Endodermal cell (in vitro differentiated cells): ENCODE measurements at regions not wholly inside any gene's neighbourhood (a gene's known extent, or its start where the extent isn't known, plus 50 kb on each side); places are given as distances from the start of the nearest gene placed in this dataset.

Source experiments
- DNase-seq: peaks from one replicate; pipeline ENCODE4 v3.0.0-alpha.2; 2017
- H3K27ac ChIP-seq: 2 replicates; pipeline ENCODE4 v1.5.1; 2013; ENCODE audit warnings: mild to moderate bottlenecking, low read depth, low read length, moderate library complexity
- H3K27me3 ChIP-seq: 2 replicates; pipeline ENCODE4 v1.6.1; 2013; ENCODE audit warnings: mild to moderate bottlenecking, low read length, moderate library complexity; ENCODE audit not compliant: insufficient read depth, control insufficient read depth, poor library complexity, severe bottlenecking
- H3K36me3 ChIP-seq: 2 replicates; pipeline ENCODE4 v1.7.0; 2013; ENCODE audit warnings: mild to moderate bottlenecking, low read length, moderate library complexity; ENCODE audit not compliant: control insufficient read depth, insufficient read depth
- H3K4me1 ChIP-seq: one replicate; pipeline ENCODE4 v1.7.0; 2013; ENCODE audit warnings: low read length; ENCODE audit not compliant: control insufficient read depth, insufficient read depth
- H3K4me3 ChIP-seq: 2 replicates; pipeline ENCODE4 v1.5.1; 2013; ENCODE audit warnings: mild to moderate bottlenecking, low read length, moderate library complexity
- H3K9ac ChIP-seq: 2 replicates; pipeline ENCODE4 v1.6.1; 2013; ENCODE audit warnings: mild to moderate bottlenecking, low read length, moderate library complexity; ENCODE audit not compliant: poor library complexity, severe bottlenecking; ENCODE audit errors: extremely low read depth
- H3K9me3 ChIP-seq: 2 replicates; pipeline ENCODE4 v1.6.1; 2013; ENCODE audit warnings: mild to moderate bottlenecking, low read length, moderate library complexity; ENCODE audit not compliant: control insufficient read depth
- H3K27ac Mint-ChIP-seq: 2 replicates; pipeline ENCODE4 v1.8.0; 2020; ENCODE audit warnings: mixed read lengths
- H3K27me3 Mint-ChIP-seq: 2 replicates; pipeline ENCODE4 v1.8.0; 2021; ENCODE audit warnings: mild to moderate bottlenecking, mixed read lengths; ENCODE audit not compliant: insufficient read depth
- H3K36me3 Mint-ChIP-seq: 2 replicates; pipeline ENCODE4 v1.8.0; 2020; ENCODE audit warnings: low read depth, mixed read lengths
- H3K4me1 Mint-ChIP-seq: 2 replicates; pipeline ENCODE4 v1.8.0; 2020; ENCODE audit warnings: mixed read lengths
- H3K4me3 Mint-ChIP-seq: 2 replicates; pipeline ENCODE4 v1.8.0; 2020; ENCODE audit warnings: mild to moderate bottlenecking, moderate library complexity, mixed read lengths
- H3K9me3 Mint-ChIP-seq: 2 replicates; pipeline ENCODE4 v1.8.0; 2020; ENCODE audit warnings: mild to moderate bottlenecking, mixed read lengths
- CTCF ChIP-seq: fragments of 200-600 bp; sonication (generic); conservative IDR thresholded peaks from 2 replicates; pipeline ENCODE4 v1.5.0; 2021; ENCODE audit warnings: antibody characterized with exemption, mild to moderate bottlenecking
- WGBS, 2 experiments: methylation state at CpG; one replicate each; pipeline versions ENCODE4 v1.1.5 to v1.1.7; 2013; ENCODE audit warnings: missing lambda C conversion rate in 2 of 2, mixed read lengths in 1 of 2; ENCODE audit not compliant: insufficient coverage in 1 of 2, insufficient read length in 1 of 2; 5-methylcytosine and 5-hydroxymethylcytosine counted together

GRCh38 chr13:67377919-67378318, 147.8 kb upstream of the PCDH9 start:
- Histone ChIP-seq H3K9ac (no peak overlapping the region), H3K36me3 (no peaks in the 10 kb centered on the region), H3K9me3 (no peaks in the 10 kb centered on the region), H3K27ac (no peak overlapping the region), H3K4me1 (no peaks in the 10 kb centered on the region), H3K4me3 (no peak overlapping the region), H3K27me3 (no peaks in the 10 kb centered on the region)
- DNase-seq = no peak
- 75% methylated on average over 1 of the region's 1 CpG; no CpG with 5 or more reads in 1 of the 2 experiments for WGBS, 2 experiments
- H3K27me3 Mint-ChIP-seq = no peaks in the 10 kb centered on the region
- TF ChIP-seq CTCF = no peak
- no peaks in the 10 kb centered on the region for H3K36me3 Mint-ChIP-seq
- peaks cover 10% of the 10 kb centered on the region for H3K4me1 Mint-ChIP-seq
- H3K4me3 Mint-ChIP-seq = no peak overlapping the region
- no peak overlapping the region for H3K27ac Mint-ChIP-seq
- no peaks in the 10 kb centered on the region for H3K9me3 Mint-ChIP-seq

- WGBS, 2 experiments = 80 to 100% methylated on average over 1 of the region's 1 CpG
- Mint-ChIP-seq H3K36me3 (no peaks in the 10 kb centered on the region), H3K27me3 (no peaks in the 10 kb centered on the region), H3K9me3 (no peaks in the 10 kb centered on the region), H3K4me3 (no peak overlapping the region), H3K4me1 (peaks cover 12% of the 10 kb centered on the region), H3K27ac (no peak overlapping the region)
- Histone ChIP-seq H3K27me3 (no peaks in the 10 kb centered on the region), H3K36me3 (no peaks in the 10 kb centered on the region), H3K9me3 (no peaks in the 10 kb centered on the region), H3K27ac (no peak overlapping the region), H3K4me3 (no peak overlapping the region), H3K9ac (no peak overlapping the region), H3K4me1 (no peaks in the 10 kb centered on the region)
- no peak for DNase-seq
- no peak for TF ChIP-seq CTCF
These were observed 144.3 kb upstream of the PCDH9 start for GRCh38 chr13:67374391-67374790.

- no peak for TF ChIP-seq CTCF
- DNase-seq = no peak
- Mint-ChIP-seq H3K27me3 (no peaks in the 10 kb centered on the region), H3K27ac (no peak overlapping the region), H3K9me3 (no peaks in the 10 kb centered on the region), H3K4me3 (no peak overlapping the region), H3K4me1 (peaks cover 11% of the 10 kb centered on the region), H3K36me3 (no peaks in the 10 kb centered on the region)
- Histone ChIP-seq H3K4me1 (no peaks in the 10 kb centered on the region), H3K36me3 (no peaks in the 10 kb centered on the region), H3K4me3 (no peak overlapping the region), H3K27ac (no peak overlapping the region), H3K27me3 (no peaks in the 10 kb centered on the region), H3K9me3 (no peaks in the 10 kb centered on the region), H3K9ac (no peak overlapping the region)
- WGBS, 2 experiments = 67% methylated on average over 1 of the region's 1 CpG; no CpG with 5 or more reads in 1 of the 2 experiments
These were observed 142.8 kb upstream of the PCDH9 start for GRCh38 chr13:67372868-67373464.
